HG02571 (cell line): ENCODE measurements at regions not wholly inside any gene's neighbourhood (a gene's known extent, or its start where the extent isn't known, plus 50 kb on each side); places are given as distances from the start of the nearest gene placed in this dataset.
"Not testable (repeated sequence)": the region's sequence is repeated elsewhere in the genome, so short reads cannot be mapped to it uniquely, and the experiment has no call there.

ENCODE experiments used
- ATAC-seq: cut with Tn5 transposase; IDR thresholded peaks from one replicate; pipeline ENCODE4 v1.9.1; 2021; ENCODE audit warnings: mild to moderate bottlenecking, moderate library complexity; ENCODE audit not compliant: unreplicated experiment

GRCh38 chr7:13124629-13125028 lies 437.2 kb downstream of the ARL4A start:
- ATAC-seq, result not testable (repeated sequence)

- no peak for ATAC-seq
Observed at GRCh38 chr7:13126347-13126746, 438.9 kb downstream of the ARL4A start.

DNA sequence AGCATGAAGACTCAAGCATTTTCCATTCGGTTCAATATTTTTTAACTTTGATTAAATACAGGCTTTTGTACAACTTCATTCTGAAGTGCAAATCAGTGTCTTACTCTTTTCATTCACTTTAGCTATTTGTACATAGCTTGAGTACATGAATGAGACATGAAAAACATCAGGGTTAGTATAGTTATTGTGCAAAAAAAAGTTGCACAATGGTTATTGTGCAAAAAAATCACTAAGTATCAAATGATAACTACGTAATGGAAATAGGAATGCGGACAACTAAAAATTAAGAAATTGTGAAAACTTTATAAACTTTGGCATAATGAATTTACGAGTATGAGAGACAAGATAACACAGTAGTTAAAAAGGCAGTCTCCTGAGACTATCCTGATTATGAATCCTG lies 442.9 kb downstream of the ARL4A start:
- no peak for ATAC-seq

GRCh38 chr7:13130906-13131305 lies 443.5 kb downstream of the ARL4A start:
- not testable (repeated sequence) for ATAC-seq

DNA sequence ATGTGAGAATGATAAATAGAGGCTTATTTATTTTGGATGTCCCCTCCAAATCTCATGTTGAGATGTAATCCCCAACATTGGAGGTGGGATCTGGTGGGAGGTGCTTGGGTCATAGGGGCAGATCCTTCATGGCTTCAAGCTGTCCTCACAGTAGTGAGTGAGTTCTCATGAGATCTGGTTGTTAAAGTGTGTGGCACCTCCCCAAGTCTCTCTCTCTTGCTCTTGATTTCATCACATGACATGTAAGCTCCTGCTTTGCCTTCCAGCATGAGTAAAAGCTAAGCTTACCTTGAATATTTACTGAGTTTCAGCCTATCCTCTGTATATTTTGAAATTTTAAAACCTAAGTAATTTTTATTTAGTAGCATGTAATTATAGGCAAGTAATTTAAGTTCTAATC lies 444.9 kb downstream of the ARL4A start:
- ATAC-seq, result no peak

GRCh38 chr7:13136345-13136744 lies 448.9 kb downstream of the ARL4A start:
- not testable (repeated sequence) for ATAC-seq

DNA sequence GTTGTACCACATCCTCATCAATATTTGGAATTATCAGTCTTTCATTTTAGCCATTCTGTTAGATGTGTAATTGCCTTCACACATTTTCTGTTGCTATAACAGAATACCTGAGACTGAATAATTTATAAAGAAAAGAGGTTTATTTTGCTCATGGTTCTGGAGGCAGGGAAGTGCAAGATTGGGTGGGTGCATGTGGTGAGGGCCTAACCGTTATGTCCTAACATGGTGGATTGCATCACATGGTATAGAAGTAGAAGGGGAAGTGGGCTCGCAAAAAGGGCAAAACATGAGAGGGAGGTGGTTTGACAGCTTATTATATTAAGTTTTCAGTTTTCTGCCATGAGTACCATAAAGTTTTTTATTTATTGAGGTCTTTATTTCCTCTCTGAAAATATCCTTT lies 452.0 kb downstream of the ARL4A start:
- no peak for ATAC-seq

- ATAC-seq, result no peak
Observed at GRCh38 chr7:13144673-13145072, 457.2 kb downstream of the ARL4A start.

DNA sequence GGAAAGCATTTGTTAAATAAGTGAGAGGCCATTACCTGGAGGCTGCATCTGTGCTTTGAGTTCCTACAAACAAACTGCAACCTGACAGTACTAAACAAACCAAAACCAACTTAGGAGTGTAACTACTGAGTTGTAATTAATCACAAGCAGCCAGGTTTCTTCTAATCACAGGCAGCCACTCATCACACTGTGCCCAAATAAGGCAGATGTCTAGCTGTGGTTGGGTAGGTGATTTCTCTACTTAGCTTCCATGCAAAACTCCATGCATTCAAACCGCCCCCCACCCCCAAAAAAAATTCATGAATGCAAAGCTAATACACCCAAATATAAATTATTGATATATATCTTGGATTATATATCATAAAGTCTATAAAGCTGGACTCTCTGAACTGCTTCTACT lies 461.1 kb downstream of the ARL4A start:
- no peak for ATAC-seq

DNA sequence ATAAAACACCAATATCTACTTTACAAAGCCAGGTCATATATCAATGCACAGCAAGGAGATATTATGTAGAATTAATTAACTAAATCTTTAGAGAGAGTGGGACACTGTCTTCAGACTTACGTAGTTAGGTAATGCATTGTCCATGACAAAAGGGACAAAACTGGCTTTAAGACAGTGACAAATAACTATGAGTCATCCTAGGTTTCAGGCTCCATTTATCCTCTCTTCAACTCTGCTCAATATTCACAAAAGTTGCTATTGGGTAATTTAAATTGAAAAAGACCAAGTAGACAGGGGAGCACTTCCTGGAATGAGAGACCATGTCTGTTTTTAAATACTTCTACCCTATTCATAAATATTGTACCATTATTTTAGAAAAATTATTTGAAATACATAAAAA lies 464.5 kb downstream of the ARL4A start:
- no peak for ATAC-seq

DNA sequence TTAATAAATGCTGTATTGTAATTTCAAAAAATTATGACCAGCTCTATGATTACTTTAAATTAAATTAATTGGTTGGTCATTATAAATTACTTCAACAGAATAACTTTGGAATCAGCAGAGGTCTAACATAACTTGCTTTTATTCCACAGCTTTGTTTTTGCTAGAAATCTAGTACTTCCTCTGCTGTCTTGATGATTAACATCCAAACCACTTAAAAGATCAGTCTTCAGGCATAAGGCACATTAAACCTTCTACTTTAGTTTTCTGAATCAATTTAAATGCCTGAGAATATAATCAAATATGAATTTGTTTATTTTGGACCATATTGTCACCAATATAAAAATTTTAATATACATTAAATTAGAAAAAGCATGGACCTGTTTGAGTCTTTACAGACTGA lies 465.3 kb downstream of the ARL4A start:
- no peak for ATAC-seq

DNA sequence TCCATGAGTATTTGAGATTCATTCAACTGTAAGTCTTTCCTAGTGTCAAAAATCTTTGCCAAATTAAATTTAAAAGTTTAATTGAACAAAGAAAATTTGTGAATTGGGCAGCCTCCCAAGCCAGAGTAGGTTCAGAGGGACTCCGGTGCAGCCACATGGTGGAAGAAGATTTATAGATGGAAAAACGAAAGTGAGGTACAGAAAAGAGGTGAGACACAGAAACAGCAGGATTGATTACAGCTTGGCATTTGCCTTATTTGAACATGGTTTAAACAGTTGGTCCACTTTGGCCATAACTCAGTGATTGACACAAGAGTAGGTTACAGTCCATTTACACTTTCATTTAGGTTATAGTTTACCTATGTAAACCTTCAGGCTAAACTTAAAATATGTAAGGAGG lies 465.8 kb downstream of the ARL4A start:
- ATAC-seq, result no peak

- no peak for ATAC-seq
Observed at GRCh38 chr7:13153742-13154141, 466.3 kb downstream of the ARL4A start.

DNA sequence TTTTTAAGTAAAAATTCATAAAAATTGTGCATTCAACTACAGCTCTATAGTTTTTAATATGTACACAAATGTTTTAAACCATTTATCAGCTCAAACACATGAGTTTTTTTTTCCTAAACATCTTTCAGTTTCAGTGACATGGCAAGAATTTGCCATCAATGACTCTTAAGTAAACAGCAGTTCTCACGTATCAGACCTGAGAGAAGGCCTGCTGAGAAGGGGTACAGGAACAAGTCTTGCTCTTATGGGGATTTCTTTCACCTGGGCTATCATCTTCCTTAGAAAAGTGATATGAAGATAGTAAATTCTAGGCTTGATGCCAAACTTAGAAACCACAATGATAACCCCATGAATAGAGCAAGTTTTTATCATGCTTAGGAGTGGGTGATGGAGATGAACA lies 467.8 kb downstream of the ARL4A start:
- no peak for ATAC-seq

DNA sequence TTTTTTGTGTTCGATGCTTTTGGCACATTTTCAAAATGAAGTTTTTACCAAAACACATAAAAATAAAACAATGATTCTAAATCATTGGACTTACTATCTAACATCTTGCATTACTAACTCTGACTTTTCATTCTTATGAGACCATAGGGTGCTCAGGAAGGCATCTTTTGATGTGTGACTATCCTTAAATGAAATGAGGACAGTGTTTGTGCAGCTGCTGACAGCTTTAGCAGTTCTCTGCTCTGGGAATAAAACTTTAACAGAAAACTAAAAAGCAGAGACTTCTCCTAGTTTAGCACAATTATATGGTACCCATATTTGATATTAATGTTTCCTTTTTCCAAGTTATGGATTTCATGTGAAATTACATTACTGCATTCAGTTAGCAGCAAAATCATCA lies 471.6 kb downstream of the ARL4A start:
- ATAC-seq, result no peak

- peak; percentile 47 for ATAC-seq
Observed at GRCh38 chr7:13159467-13160184, 472.2 kb downstream of the ARL4A start.

- no peak for ATAC-seq
Observed at GRCh38 chr7:13161125-13161524, 473.7 kb downstream of the ARL4A start.

DNA sequence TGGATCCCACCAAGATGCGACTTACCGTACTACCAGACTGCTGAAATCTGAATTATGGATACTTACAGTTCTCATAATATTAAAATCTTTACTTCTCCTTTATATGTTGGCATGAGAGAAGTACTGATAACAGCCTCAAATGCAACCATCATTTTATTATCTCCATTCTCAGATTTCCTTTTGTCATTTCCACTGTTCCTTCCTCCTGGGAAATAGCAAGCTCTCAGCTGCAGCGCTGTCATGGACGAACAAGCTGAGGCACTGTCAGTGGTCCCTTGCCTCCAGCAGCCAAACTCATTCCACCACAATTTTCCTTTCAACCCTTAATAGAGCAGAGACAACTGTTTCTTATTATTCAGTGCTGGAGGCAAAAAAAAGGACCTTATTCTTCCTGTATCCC lies 478.4 kb downstream of the ARL4A start:
- ATAC-seq, result no peak

GRCh38 chr7:13166801-13167200 lies 479.4 kb downstream of the ARL4A start:
- no peak for ATAC-seq

GRCh38 chr7:13169356-13169755 lies 481.9 kb downstream of the ARL4A start:
- ATAC-seq, result no peak

DNA sequence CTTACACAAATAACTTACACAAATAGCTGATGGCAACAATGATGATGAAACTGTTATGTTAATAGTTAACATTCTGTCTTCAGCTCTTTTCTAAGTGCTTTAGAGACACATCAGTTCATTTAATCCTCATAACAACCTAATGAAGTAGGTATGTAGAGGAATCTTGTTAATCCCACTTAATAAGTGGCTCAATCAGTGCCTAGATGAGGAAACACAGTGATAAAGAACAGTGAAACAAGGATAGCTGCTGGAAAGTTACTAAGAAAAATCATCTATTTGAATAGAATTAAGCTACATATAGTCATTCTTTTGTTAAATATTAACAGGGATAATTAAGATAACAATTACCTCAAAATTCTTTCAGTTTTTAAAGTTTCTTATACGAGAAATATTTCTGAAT lies 487.6 kb downstream of the ARL4A start:
- ATAC-seq, result no peak

- ATAC-seq, result no peak
Observed at GRCh38 chr7:13179011-13179582, 491.7 kb downstream of the ARL4A start.
